GM12865 (cell line): ENCODE measurements at regions not wholly inside any gene's neighbourhood (a gene's known extent, or its start where the extent isn't known, plus 50 kb on each side); places are given as distances from the start of the nearest gene placed in this dataset.

Experiments used
- DNase-seq: peaks from one replicate; pipeline ENCODE4 v3.0.0; 2010; ENCODE audit warnings: low read depth
- H3K4me3 ChIP-seq: 2 replicates; pipeline ENCODE4 v1.5.1; 2011; ENCODE audit warnings: mild to moderate bottlenecking, low read depth, low read length, control low read depth
- TF ChIP-seq, protein P1 (sequence below): IDR thresholded peaks from 2 replicates; pipeline ENCODE4 v1.5.1; 2011; ENCODE audit warnings: low read length, control low read depth, low read depth, inconsistent platforms; ENCODE audit not compliant: insufficient read depth; ENCODE audit errors: missing control alignments

DNA sequence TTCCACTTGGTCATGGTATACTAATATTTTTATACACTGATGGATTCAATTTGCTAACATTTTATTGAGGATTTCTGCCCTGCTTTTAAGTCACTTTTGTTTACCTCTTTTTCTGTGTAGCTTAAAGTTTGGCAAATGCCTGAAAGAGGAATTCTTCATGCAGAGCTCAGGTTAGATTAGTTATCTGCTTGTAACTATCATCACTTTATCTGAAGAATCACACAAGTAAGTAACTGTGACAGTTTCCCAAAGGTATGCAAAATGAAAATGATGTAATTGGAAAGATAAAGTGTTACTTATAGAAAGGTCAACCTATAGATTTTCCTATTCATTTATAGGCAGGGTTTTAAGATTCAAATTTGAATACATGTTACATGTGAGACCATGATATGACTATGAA lies 188.8 kb upstream of the ACTBL2 start:
- no peak overlapping the region for H3K4me3 ChIP-seq
- no peak for DNase-seq
- TF ChIP-seq, protein P1, sequence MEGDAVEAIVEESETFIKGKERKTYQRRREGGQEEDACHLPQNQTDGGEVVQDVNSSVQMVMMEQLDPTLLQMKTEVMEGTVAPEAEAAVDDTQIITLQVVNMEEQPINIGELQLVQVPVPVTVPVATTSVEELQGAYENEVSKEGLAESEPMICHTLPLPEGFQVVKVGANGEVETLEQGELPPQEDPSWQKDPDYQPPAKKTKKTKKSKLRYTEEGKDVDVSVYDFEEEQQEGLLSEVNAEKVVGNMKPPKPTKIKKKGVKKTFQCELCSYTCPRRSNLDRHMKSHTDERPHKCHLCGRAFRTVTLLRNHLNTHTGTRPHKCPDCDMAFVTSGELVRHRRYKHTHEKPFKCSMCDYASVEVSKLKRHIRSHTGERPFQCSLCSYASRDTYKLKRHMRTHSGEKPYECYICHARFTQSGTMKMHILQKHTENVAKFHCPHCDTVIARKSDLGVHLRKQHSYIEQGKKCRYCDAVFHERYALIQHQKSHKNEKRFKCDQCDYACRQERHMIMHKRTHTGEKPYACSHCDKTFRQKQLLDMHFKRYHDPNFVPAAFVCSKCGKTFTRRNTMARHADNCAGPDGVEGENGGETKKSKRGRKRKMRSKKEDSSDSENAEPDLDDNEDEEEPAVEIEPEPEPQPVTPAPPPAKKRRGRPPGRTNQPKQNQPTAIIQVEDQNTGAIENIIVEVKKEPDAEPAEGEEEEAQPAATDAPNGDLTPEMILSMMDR: no peak

DNA sequence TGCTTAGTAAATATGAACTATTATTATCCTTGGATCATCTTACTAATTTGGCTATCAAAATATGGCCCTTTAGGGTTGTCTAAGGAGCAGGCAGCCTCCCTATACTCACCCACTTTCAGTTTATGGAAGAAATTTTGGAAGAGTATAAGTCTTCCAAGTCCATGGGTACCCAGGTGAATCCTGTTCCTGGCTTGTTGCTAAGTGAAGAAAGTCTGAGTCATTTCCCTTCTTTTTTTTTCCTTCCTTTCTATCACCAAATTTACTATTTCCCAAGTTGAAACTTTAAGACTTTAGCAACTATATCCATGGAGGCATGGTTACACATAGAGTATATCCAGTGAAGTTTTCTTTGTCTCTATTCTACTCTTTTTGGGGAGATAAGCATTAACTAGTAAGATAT lies 184.0 kb upstream of the ACTBL2 start:
- TF ChIP-seq, protein P1: no peak
- no peak for DNase-seq
- H3K4me3 ChIP-seq: no peak overlapping the region

DNA sequence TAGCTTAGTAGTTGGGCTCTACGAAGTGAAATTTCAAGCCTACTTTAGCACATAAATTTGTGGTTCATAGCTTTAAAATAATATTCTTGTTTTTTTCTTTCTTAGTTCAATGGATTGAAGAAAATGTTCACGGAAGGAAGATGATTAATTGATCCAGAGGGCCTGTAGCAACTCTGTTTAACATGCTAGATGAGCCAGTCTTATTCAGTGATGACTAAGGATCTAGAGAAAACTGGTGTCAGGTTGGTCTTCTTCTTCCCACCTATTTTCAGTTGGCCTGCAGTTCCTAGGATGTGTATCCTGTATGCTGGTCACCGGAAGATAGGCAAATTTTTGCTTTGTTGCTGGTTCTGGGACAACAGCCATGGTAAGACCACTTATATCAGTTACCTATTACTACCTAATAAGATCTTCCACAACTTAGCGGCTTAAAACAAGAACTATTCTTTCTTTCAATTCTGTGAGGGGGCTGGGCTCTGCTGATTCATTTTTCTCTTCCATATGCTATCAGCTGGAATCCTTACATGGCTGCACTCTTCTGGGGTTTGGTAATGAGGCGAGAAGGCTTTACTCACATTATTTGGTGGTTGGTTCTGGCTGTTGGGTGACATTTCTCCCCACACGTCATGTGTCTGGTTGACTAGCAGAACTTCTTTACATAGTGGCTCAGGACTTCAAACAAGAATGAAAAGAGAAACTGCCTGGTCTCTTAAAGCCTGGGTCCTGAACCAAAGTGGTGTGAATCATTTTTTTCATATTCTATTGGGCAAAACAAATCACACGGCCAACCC lies 182.7 kb upstream of the ACTBL2 start:
- no peak for DNase-seq
- no peak overlapping the region for H3K4me3 ChIP-seq
- TF ChIP-seq, protein P1: no peak

DNA sequence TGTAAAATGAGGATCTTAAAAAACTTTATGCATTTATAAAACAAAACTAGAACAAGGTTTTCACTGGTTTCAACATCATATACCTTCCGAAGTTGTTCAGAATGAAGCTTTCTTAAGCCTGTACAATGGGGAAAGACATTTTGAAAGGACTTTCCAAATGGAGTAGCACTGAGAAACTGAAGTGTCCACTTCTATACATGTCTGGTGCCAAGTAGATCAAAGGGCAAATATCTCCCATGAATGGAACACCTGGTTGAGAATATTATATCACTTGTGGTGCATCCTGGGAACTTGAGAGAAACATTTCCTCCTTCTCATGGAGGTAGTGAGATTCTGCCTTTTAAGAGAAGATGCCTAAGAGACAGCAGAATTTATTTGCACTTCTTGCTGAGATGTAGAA lies 182.1 kb upstream of the ACTBL2 start:
- DNase-seq: no peak

DNA sequence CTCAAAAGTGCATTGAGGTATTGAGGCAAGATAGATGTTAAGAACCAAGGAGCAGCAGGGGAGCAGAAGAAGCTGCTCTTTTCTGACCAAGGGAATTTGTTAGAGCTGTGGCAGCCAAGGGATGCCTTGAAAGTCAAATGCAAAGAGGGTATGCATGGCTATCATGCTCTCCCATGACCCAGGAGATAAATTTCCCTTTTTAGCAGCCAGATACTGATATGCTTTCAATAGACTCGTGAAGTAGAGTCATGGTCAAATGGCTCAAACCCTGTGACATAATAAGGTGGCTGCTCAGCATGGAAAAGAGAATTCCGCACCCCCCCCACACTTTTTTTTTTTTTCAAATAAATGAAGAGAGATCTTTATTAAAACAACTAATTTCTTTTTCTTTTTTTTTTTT lies 180.9 kb upstream of the ACTBL2 start:
- no peak for DNase-seq
- H3K4me3 ChIP-seq: no peak overlapping the region
- TF ChIP-seq, protein P1: no peak

More for the DNA sequence above, 182.1 kb upstream of the ACTBL2 start:
- TF ChIP-seq, protein P1: no peak
- H3K4me3 ChIP-seq: no peak overlapping the region

DNA sequence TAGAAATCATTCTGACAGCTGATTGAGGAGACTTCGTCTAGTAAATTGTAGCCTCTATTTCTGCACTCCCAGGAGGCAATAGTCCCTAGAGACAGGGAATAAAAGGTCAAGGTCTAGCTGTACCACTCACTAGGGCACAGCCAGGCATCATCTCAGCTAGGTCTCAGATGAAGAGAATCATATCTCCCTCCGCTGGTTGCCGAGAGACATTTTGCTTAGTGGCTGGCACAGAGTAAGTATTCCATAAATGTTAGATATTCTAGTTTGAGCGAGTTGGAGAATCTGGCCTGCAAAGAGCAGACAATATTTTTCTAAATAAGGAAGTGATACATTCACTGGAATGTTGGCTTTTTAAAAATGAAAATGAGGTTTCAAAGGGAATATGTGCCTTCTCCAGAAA lies 180.4 kb upstream of the ACTBL2 start:
- DNase-seq: no peak
- TF ChIP-seq, protein P1: no peak
- H3K4me3 ChIP-seq: no peak overlapping the region

DNA sequence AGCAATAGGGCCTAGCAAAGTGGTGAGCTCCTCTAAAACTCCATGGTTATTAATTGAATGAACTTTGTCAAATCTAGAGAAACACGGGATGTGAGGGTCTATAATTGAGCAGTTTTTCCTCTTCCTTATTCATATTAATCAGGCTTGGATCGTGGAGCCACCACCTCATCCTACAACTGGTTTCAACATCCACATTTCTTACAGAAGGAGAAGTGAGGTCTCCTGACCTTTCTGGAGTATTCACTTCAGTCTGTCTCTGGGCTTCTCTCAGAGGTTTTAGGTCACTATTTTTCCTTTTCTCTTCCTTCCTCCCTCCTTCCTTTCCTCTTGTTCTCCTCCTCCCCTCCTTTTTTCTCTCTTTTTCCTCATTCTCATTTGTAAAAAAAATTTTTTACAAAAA lies 177.3 kb upstream of the ACTBL2 start:
- H3K4me3 ChIP-seq: no peak overlapping the region
- TF ChIP-seq, protein P1: no peak
- DNase-seq: no peak
